ENCODE measurements at regions not wholly inside any gene's neighbourhood (a gene's known extent, or its start where the extent isn't known, plus 50 kb on each side); places are given as distances from the start of the nearest gene placed in this dataset.

DNA sequence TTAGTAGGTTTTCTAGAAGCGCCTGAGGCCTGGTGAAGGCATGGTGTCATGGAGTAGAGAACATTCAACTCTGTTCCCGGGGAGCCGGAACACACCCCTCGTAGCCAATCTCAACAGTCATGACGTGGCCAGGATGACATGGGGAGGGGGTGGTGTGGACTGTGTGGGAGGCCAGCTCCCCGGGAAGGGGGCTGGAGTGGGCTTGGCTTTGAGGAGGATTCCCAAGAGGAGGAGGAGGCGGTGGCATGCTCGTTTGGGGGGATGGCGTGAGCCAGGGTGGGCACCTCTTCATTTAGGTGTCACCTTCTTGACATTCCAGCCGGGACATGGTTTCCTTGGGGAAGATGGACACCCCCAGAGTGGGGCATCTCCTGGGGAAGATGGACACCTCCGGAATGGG, 257.5 kb downstream of the SEC14L1 start:
- H3K9me3 Mint-ChIP-seq (ENCODE audit: low read depth), result no peaks in the 10 kb centered on the region
- H3K4me3 Mint-ChIP-seq, result no peak overlapping the region
- no peaks in the 10 kb centered on the region for H3K36me3 Mint-ChIP-seq
- peaks cover 74% of the 10 kb centered on the region for H3K4me1 Mint-ChIP-seq (ENCODE audit: low read depth)
- peak overlapping the region; percentile 58 for H3K27ac Mint-ChIP-seq
- H3K27me3 Mint-ChIP-seq, result no peaks in the 10 kb centered on the region

DNA sequence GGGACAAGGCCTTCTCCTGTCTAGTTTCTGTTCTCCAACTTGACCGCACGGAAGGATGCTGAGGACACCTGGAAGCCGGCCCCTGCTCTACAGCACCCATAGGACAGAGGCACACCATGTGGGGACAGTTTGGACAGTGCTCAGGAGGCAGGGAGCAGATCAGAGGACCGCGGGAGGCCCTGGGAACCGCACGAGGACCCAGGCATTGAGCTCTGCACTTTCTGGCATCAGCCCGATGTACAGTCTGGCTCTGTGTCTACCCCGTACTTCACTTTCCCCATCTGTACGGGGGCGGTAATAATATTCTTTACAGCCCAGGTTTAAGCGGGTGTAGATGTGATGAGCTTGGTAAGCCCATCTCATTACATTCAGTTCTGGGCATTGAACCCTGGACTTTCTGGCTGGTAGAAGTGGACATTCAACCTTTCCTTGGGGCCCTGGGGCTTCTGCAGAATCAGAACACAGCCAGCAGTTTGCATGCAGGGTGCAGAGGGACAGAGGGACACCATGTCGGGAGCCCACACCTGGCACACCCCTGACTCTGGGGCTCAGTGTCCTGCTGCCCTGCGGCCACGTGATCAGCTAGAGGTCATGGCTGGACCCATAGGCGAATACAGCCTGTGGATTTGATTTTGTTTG, 258.7 kb downstream of the SEC14L1 start:
- Mint-ChIP-seq H3K4me3 (peak overlapping the region; percentile 79), H3K9me3 (ENCODE audit: low read depth) (no peaks in the 10 kb centered on the region), H3K4me1 (ENCODE audit: low read depth) (peaks cover 76% of the 10 kb centered on the region), H3K27ac (peak overlapping the region; percentile 97), H3K36me3 (peaks cover 4% of the 10 kb centered on the region), H3K27me3 (no peaks in the 10 kb centered on the region)

DNA sequence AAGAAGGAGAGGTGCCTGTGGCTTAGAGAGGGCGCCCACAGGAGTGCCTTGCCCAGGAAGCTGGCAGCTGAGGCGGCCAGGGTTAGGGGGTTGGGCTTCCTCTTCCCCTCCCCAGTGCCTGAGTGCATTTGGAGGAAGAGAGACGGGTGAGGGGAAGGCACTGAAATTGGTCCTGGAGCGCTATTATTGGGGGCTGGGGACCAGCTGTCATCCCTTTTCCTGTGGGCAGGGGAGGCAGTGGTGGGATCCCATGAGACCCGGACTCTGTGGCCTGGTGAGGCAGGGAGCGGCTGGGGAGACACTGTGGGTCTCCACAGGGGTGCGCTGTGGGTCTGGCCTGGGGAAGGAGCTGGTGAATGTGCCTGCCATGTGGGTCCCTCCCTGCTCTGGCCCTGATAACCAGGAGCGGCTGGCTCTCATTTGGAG, 259.7 kb downstream of the SEC14L1 start:
- Mint-ChIP-seq H3K27me3 (no peaks in the 10 kb centered on the region), H3K4me3 (peak overlapping the region; percentile 79)

DNA sequence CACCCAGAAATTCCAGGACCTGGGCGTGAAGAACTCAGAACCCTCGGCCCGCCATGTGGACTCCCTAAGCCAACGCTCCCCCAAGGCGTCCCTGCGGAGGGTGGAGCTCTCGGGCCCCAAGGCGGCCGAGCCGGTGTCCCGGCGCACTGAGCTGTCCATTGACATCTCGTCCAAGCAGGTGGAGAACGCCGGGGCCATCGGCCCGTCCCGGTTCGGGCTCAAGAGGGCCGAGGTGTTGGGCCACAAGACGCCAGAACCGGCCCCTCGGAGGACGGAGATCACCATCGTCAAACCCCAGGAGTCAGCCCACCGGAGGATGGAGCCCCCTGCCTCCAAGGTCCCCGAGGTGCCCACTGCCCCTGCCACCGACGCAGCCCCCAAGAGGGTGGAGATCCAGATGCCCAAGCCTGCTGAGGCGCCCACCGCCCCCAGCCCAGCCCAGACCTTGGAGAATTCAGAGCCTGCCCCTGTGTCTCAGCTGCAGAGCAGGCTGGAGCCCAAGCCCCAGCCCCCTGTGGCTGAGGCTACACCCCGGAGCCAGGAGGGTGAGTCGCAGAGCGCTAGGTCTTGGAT, 261.5 kb downstream of the SEC14L1 start:
- Mint-ChIP-seq H3K4me3 (peak overlapping the region; percentile 38), H3K27ac (peak overlapping the region; percentile 86), H3K27me3 (no peaks in the 10 kb centered on the region), H3K4me1 (ENCODE audit: low read depth) (peaks cover 85% of the 10 kb centered on the region), H3K9me3 (ENCODE audit: low read depth) (no peaks in the 10 kb centered on the region), H3K36me3 (peaks cover 4% of the 10 kb centered on the region)

More for the DNA sequence above, 259.7 kb downstream of the SEC14L1 start:
- peaks cover 4% of the 10 kb centered on the region for H3K36me3 Mint-ChIP-seq
- H3K9me3 Mint-ChIP-seq (ENCODE audit: low read depth), result no peaks in the 10 kb centered on the region
- H3K4me1 Mint-ChIP-seq (ENCODE audit: low read depth), result peaks cover 80% of the 10 kb centered on the region
- peak overlapping the region; percentile 97 for H3K27ac Mint-ChIP-seq

DNA sequence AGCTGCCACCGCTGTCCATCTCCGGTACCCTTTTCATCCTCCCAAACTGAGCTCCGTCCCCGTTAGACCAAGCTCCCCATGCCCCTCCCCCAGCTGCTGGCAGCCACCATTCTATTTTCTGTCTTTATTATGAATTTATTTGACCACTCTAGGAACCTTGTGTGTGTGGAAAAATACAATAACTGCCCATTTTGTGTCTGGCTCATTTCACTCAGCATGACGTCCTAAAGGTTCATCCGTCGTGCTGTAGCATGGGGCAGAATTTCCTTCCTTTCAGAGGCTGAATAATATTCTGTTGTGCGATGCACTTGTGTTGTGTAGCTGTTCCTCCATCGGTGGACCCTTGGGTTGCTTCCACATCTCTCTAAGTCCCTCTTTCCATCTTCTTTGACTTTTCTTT, 263.1 kb downstream of the SEC14L1 start:
- H3K36me3 Mint-ChIP-seq, result peaks cover 4% of the 10 kb centered on the region
- peak overlapping the region; percentile 90 for H3K4me3 Mint-ChIP-seq
- peaks cover 86% of the 10 kb centered on the region for H3K4me1 Mint-ChIP-seq (ENCODE audit: low read depth)
- no peaks in the 10 kb centered on the region for H3K27me3 Mint-ChIP-seq
- no peaks in the 10 kb centered on the region for H3K9me3 Mint-ChIP-seq (ENCODE audit: low read depth)
- H3K27ac Mint-ChIP-seq, result peak overlapping the region; percentile 91

DNA sequence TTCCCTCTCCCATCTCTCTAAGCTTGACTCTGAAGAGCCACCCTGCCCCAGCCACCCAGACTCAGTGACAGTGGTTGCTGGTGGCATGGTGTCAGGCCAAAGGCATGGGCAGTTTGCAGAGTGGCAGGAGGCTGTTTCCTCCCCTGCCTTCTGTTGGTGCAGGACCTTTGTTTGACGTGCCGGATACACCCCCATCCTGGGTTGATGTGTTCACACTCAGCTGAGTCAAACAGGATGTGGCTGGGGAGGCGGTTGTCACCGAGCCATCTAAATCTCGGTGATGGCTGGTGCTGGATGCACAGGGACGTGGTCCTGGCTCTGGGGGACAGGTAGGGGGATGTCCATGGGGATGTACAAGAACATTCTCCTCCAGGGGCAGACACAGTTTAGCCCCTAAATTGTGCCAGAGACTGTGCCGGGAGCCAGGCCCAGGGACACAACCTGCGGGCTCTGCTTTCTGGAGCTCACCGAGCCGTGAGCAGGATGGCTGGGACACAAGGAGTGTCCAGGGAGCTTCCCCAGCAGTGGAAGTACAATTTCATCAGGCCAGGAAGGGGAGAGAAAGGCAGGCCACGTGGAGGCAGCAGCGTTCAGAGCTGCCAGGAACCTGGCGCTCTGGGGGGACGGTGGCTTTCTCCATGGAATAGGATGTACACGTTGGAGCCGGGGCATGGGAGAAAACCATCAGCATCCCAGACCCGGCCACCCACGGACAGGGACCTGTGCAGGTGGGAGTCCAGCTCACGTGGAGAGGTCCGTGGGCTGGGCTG, 264.2 kb downstream of the SEC14L1 start:
- peaks cover 4% of the 10 kb centered on the region for H3K36me3 Mint-ChIP-seq
- H3K4me3 Mint-ChIP-seq, result peak overlapping the region; percentile 90
- no peaks in the 10 kb centered on the region for H3K9me3 Mint-ChIP-seq (ENCODE audit: low read depth)
- peaks cover 84% of the 10 kb centered on the region for H3K4me1 Mint-ChIP-seq (ENCODE audit: low read depth)
- H3K27ac Mint-ChIP-seq, result peak overlapping the region; percentile 91
- no peaks in the 10 kb centered on the region for H3K27me3 Mint-ChIP-seq

DNA sequence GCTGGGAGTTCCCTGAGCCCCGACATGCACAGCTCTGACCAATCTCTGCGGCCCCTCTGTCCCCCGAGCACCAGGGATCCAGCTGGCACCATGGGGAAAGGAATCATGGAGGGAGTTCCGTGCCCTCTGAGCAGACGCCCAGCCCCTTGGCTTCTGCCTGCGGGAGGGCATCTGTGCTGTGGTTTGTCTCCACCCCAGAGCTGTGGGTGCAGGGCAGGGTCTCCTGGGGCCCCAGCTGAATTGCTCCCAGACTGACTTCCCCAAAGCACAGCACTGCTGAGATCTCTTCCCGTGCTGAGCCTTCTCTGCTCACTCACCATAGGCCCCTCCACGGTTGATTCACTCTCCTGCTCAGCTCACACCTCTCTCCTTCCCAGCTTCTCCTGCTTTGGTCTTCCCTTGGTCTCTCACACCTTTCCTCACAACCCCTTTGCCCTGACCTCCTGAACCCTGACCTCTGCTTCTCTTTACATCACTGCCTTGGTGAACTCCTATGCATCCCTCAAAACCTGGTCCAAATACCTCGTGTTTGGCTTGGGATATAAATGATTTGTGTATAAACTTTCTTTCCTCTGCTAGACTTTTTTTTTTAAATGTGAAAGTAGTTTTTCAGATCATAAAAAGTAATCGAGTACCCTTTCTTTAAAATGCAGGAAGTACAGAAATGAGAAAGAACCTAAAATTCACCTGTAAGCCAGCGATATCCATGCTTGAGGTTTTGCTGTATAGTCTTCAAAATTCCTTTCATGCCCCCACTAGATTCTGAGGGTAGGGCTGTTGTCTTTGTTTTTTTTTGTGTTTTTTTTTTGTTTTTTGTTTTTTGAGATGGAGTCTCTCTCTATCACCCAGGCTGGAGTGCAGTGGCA, 265.3 kb downstream of the SEC14L1 start:
- H3K27ac Mint-ChIP-seq, result peak overlapping the region; percentile 91
- H3K36me3 Mint-ChIP-seq, result peaks cover 4% of the 10 kb centered on the region
- peak overlapping the region; percentile 90 for H3K4me3 Mint-ChIP-seq
- no peaks in the 10 kb centered on the region for H3K9me3 Mint-ChIP-seq (ENCODE audit: low read depth)
- no peaks in the 10 kb centered on the region for H3K27me3 Mint-ChIP-seq
- peaks cover 83% of the 10 kb centered on the region for H3K4me1 Mint-ChIP-seq (ENCODE audit: low read depth)

DNA sequence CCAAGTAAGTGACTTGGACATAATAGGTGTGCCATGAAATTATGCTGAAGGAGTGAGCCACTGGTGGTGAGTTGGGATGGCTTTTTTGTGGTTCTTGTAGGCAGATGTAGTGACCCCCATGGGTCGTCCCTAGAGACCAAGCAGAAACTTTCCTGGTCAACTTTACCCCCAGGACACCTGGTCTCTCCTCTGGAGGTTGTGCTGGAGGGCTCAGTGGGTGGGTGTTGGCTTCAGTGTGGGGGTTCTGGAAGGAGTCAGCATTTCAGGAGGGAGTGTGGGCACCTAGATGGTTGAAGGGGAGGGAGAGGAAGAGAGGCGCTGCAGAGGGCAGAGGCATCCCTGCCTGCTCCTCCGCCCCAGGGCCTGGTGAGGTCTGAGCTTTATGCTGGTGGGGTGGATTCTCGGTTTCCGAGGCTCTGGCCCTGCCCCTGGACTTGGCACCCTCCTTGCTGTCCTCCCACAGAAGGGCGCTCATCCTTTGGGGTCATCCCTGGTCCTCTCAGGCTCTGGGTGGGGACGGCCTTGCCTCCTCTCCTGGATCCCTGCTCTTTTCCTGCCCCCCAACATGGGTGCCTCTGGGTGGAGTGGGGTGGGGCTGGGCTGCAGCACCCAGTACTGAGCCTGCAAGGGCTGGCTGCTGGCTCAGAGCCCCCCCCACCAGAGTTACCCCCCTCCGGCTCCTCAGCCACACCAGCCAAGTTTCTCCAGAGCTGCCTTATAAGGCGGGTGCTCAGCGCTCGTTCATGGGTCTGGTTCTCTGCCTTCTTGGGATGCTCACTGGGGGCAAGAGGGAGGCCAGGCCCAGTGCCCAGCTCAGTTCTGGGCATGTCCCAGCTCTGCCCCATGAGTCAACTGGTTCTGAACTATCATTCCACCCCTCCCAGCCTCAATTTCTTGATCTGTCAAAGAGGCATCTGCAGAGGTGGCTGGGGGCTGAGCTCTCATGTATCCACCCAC, 266.8 kb downstream of the SEC14L1 start:
- H3K4me1 Mint-ChIP-seq (ENCODE audit: low read depth), result peaks cover 85% of the 10 kb centered on the region
- no peaks in the 10 kb centered on the region for H3K9me3 Mint-ChIP-seq (ENCODE audit: low read depth)
- peak overlapping the region; percentile 92 for H3K27ac Mint-ChIP-seq
- no peaks in the 10 kb centered on the region for H3K27me3 Mint-ChIP-seq
- H3K36me3 Mint-ChIP-seq, result peaks cover 4% of the 10 kb centered on the region
- H3K4me3 Mint-ChIP-seq, result peak overlapping the region; percentile 55

DNA sequence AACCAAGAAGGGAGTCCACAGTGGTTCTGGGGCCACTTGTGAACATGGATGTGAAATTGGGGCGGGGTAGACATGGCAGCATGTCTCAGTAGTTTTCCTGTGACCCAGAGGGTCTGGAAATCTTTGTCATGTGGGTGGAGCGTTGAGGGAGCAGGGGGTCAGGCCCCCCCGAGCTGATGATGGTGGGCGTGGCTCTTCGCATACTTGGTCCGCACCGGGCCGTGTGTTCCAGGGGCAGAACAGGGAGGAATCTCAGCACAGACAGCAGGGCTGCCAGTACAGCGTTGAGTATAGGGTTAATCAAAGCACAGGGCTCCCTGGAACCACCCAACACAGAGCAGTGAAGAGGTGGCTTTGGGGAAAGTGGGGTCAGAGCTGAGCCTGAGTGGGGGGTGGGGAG, 267.5 kb downstream of the SEC14L1 start:
- H3K27me3 Mint-ChIP-seq, result no peaks in the 10 kb centered on the region
- no peaks in the 10 kb centered on the region for H3K9me3 Mint-ChIP-seq (ENCODE audit: low read depth)
- H3K4me3 Mint-ChIP-seq, result peak overlapping the region; percentile 55
- peak overlapping the region; percentile 92 for H3K27ac Mint-ChIP-seq
- H3K4me1 Mint-ChIP-seq (ENCODE audit: low read depth), result peaks cover 84% of the 10 kb centered on the region
- peaks cover 6% of the 10 kb centered on the region for H3K36me3 Mint-ChIP-seq

DNA sequence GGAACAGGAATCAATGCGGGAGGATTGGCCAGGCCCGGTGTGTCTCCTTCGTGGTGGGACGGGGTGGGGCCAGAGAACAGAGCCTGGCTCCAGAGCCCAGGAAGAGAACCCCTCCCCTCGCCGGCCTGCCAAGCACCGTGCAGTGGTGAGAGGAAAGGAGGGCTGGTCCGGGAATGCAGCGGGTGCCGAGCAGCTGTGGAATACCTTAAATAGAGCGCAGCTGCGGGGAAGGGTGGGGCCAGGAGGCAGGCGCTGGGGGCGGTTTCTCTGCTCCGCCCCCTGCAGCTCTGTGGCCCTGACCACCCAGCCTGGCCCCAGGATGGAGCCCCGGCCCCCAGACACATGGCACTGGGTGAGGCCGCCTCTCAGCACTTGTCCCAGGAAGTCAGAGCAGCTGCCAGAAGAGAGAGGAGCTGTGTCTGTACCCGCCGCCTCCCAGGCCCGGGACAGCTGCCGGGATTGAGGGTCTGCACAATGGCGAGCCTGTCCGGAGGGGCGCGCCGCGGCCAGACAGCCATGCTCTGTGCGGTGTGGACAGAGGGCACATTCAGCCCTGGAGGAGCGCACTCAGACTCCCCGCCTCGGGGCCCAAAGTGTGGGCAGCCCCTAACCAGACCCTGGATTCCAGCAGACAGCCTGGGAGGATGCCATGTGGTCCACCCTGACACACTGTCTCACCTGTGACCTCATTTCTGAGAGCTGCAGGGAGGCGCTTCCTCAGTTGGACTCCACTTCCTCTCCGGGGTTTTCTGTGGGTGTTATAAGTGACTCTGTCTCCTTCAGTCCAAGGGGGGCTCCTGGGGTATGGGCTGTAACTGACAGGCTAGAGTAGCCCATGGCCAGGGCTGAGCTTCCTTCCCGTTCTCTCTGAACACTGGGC, 268.8 kb downstream of the SEC14L1 start:
- Mint-ChIP-seq H3K4me3 (peak overlapping the region; percentile 27), H3K4me1 (ENCODE audit: low read depth) (peaks cover 77% of the 10 kb centered on the region), H3K9me3 (ENCODE audit: low read depth) (no peaks in the 10 kb centered on the region), H3K27ac (peak overlapping the region; percentile 90), H3K27me3 (no peaks in the 10 kb centered on the region), H3K36me3 (peaks cover 3% of the 10 kb centered on the region)

DNA sequence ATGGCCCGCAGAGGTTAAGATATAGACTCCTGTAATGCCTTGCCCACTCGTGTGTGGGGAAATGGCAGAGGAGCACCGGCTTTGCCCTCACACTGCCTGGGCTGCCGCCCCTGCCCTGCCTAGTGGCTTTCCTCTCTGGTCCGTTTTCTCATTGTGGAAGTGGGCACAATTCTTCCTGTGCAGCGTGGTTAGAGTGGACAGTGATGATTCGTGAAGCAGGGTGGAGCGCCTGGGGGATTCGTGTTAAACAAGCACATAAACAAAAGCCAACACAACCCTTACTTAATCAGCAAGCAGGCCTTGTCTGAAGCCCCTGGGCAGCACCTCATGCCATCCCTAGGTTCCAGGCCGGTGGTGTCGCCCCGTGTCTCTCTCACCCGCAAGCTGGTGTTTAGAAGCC, 269.7 kb downstream of the SEC14L1 start:
- Mint-ChIP-seq H3K36me3 (peaks cover 3% of the 10 kb centered on the region), H3K4me1 (ENCODE audit: low read depth) (peaks cover 74% of the 10 kb centered on the region), H3K27ac (peak overlapping the region; percentile 90), H3K27me3 (no peaks in the 10 kb centered on the region), H3K4me3 (no peak overlapping the region), H3K9me3 (ENCODE audit: low read depth) (no peaks in the 10 kb centered on the region)

DNA sequence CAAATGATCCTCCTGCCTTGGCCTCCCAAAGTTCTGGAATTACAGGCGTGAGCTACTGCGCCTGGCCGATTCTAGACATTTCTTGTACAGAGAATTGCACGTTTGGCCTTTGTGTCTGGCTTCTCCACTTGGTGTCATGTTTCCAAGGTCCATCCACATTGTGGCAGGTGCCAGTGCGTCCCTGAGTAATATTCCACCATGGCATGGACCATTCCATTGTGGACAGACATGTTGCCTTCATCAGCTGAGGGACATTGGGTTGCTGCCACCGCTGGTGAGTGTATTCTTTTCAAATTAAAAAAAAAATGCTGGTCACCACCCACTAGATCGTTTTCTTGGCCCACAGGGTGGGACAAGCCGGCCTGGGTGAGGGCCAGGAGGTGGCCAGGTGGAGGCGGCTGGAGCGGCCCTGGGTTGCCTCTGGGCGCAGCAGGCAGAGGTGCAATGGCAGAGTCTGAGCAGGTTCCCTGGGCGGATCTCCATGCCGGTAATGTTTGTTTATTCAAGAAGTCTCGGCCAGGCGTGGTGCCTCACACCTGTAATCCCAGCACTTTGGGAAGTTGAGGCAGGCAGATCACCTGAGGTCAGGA, 274.1 kb downstream of the SEC14L1 start:
- no peak overlapping the region for H3K4me3 Mint-ChIP-seq
- no peaks in the 10 kb centered on the region for H3K27me3 Mint-ChIP-seq
- H3K9me3 Mint-ChIP-seq (ENCODE audit: low read depth), result no peaks in the 10 kb centered on the region
- peaks cover 64% of the 10 kb centered on the region for H3K4me1 Mint-ChIP-seq (ENCODE audit: low read depth)
- peaks cover 5% of the 10 kb centered on the region for H3K36me3 Mint-ChIP-seq
- no peak overlapping the region for H3K27ac Mint-ChIP-seq
